ENCODE measurements at regions not wholly inside any gene's neighbourhood (a gene's known extent, or its start where the extent isn't known, plus 50 kb on each side); places are given as distances from the start of the nearest gene placed in this dataset.

- DNase-seq, result no peak
These were observed 158.6 kb downstream of the ICE1 start for GRCh38 chr5:5581080-5581479.

- DNase-seq, result no peak
These were observed 154.3 kb downstream of the ICE1 start for GRCh38 chr5:5576744-5577143.

- no peak for DNase-seq
These were observed 153.0 kb downstream of the ICE1 start for GRCh38 chr5:5575461-5575860.

GRCh38 chr5:5573798-5574380, 151.4 kb downstream of the ICE1 start:
- DNase-seq, result no peak

- DNase-seq, result no peak
These were observed 150.7 kb downstream of the ICE1 start for GRCh38 chr5:5572976-5573797.

GRCh38 chr5:5572010-5572865, 149.8 kb downstream of the ICE1 start:
- no peak for DNase-seq

- no peak for DNase-seq
These were observed 148.2 kb downstream of the ICE1 start for GRCh38 chr5:5570646-5571045.

- DNase-seq, result no peak
These were observed 142.4 kb downstream of the ICE1 start for GRCh38 chr5:5564898-5565297.

- no peak for DNase-seq
These were observed 137.5 kb downstream of the ICE1 start for GRCh38 chr5:5560016-5560415.

- DNase-seq, result no peak
These were observed 136.4 kb downstream of the ICE1 start for GRCh38 chr5:5558638-5559527.

GRCh38 chr5:5558102-5558501, 135.6 kb downstream of the ICE1 start:
- DNase-seq, result no peak

GRCh38 chr5:5551499-5551898, 129.0 kb downstream of the ICE1 start:
- DNase-seq, result no peak

GRCh38 chr5:5546408-5546807, 123.9 kb downstream of the ICE1 start:
- no peak for DNase-seq

GRCh38 chr5:5544094-5544663, 121.7 kb downstream of the ICE1 start:
- DNase-seq, result no peak

GRCh38 chr5:5542654-5543053, 120.2 kb downstream of the ICE1 start:
- no peak for DNase-seq

- no peak for DNase-seq
These were observed 117.6 kb downstream of the ICE1 start for GRCh38 chr5:5540065-5540464.

Measured in activated CD8-positive, alpha-beta memory T cell treated with anti-CD3 and anti-CD28 coated beads, Interleukin-2, amount 50 U/mL, for 48 hours (primary cell).